ENCODE measurements at regions not wholly inside any gene's neighbourhood (a gene's known extent, or its start where the extent isn't known, plus 50 kb on each side); places are given as distances from the start of the nearest gene placed in this dataset.

DNA sequence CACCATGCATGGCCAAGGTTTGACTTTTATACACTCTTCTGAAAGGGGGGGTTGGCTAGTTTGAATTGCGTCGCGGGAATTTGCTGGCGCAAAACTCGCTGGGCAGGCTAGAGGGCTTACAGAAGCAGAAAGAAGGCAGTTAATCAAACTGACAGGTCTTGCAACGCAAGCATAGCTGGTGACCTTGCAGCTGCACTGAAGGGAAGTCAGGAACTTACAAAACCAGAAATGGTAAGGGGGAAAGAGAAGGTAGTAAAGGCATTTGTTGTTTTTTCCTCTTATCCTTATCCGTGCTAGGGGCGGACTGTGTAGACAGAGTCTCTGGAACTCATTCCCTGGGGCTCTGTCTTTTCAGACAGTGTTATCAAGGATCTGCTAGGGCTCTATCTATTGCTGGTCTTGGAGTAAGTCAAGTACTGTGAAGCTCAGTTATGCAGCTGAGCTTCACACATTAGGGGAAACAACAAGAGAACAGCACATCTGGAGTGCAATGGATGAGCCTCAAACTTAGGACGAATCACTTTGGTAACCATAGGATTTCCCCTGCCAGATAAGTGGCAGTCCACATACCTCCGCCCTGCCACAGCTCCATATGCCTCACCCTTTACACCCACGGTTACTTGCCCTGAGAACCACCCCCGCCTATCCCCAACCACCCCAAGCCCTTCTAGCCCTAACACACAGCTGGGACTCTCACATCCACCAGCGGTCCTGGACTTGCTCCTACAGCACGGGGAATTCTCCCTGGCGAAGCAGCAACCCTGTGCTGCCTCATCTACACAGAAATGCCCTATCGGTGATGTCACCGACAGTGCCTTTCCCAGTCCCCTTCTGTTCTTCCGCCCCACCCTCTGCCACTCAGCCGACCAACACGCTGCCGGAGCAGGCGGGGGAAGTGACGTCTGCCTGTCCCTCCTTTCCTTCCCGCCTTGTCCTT is 251.4 kb downstream of the FAM72C start (continued):
- no peak for TF ChIP-seq ZNF544 (tag by site-specific recombination; IDR thresholded peaks at IDR 0.05)
- peak; percentile 86 for TF ChIP-seq ZNF366 (tag by site-specific recombination; conservative IDR thresholded peaks at IDR 0.05)
- TF ChIP-seq MZF1 (tag by site-specific recombination; IDR thresholded peaks at IDR 0.05; ENCODE audit: borderline replicate concordance), result 0 out of 2 replicates have a peak, but pooled peaks have one; percentile 13
- TF ChIP-seq, protein P1, sequence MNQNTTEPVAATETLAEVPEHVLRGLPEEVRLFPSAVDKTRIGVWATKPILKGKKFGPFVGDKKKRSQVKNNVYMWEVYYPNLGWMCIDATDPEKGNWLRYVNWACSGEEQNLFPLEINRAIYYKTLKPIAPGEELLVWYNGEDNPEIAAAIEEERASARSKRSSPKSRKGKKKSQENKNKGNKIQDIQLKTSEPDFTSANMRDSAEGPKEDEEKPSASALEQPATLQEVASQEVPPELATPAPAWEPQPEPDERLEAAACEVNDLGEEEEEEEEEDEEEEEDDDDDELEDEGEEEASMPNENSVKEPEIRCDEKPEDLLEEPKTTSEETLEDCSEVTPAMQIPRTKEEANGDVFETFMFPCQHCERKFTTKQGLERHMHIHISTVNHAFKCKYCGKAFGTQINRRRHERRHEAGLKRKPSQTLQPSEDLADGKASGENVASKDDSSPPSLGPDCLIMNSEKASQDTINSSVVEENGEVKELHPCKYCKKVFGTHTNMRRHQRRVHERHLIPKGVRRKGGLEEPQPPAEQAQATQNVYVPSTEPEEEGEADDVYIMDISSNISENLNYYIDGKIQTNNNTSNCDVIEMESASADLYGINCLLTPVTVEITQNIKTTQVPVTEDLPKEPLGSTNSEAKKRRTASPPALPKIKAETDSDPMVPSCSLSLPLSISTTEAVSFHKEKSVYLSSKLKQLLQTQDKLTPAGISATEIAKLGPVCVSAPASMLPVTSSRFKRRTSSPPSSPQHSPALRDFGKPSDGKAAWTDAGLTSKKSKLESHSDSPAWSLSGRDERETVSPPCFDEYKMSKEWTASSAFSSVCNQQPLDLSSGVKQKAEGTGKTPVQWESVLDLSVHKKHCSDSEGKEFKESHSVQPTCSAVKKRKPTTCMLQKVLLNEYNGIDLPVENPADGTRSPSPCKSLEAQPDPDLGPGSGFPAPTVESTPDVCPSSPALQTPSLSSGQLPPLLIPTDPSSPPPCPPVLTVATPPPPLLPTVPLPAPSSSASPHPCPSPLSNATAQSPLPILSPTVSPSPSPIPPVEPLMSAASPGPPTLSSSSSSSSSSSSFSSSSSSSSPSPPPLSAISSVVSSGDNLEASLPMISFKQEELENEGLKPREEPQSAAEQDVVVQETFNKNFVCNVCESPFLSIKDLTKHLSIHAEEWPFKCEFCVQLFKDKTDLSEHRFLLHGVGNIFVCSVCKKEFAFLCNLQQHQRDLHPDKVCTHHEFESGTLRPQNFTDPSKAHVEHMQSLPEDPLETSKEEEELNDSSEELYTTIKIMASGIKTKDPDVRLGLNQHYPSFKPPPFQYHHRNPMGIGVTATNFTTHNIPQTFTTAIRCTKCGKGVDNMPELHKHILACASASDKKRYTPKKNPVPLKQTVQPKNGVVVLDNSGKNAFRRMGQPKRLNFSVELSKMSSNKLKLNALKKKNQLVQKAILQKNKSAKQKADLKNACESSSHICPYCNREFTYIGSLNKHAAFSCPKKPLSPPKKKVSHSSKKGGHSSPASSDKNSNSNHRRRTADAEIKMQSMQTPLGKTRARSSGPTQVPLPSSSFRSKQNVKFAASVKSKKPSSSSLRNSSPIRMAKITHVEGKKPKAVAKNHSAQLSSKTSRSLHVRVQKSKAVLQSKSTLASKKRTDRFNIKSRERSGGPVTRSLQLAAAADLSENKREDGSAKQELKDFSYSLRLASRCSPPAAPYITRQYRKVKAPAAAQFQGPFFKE (tag by site-specific recombination; IDR thresholded peaks at IDR 0.05; ENCODE audit: borderline replicate concordance), result no peak
- TF ChIP-seq ZFP41 (tag by site-specific recombination; IDR thresholded peaks at IDR 0.05; ENCODE audit: borderline replicate concordance), result no peak
- TF ChIP-seq KLF8 (tag by site-specific recombination; IDR thresholded peaks at IDR 0.05), result peak; percentile 80
- no peak for TF ChIP-seq ZNF473 (tag by site-specific recombination; IDR thresholded peaks at IDR 0.05)
- peak; percentile 52 for TF ChIP-seq ZBTB8A (tag by site-specific recombination; IDR thresholded peaks at IDR 0.05)
- TF ChIP-seq, protein P2, sequence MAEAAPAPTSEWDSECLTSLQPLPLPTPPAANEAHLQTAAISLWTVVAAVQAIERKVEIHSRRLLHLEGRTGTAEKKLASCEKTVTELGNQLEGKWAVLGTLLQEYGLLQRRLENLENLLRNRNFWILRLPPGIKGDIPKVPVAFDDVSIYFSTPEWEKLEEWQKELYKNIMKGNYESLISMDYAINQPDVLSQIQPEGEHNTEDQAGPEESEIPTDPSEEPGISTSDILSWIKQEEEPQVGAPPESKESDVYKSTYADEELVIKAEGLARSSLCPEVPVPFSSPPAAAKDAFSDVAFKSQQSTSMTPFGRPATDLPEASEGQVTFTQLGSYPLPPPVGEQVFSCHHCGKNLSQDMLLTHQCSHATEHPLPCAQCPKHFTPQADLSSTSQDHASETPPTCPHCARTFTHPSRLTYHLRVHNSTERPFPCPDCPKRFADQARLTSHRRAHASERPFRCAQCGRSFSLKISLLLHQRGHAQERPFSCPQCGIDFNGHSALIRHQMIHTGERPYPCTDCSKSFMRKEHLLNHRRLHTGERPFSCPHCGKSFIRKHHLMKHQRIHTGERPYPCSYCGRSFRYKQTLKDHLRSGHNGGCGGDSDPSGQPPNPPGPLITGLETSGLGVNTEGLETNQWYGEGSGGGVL (tag by site-specific recombination; IDR thresholded peaks at IDR 0.05), result no peak
- TF ChIP-seq, protein P3, sequence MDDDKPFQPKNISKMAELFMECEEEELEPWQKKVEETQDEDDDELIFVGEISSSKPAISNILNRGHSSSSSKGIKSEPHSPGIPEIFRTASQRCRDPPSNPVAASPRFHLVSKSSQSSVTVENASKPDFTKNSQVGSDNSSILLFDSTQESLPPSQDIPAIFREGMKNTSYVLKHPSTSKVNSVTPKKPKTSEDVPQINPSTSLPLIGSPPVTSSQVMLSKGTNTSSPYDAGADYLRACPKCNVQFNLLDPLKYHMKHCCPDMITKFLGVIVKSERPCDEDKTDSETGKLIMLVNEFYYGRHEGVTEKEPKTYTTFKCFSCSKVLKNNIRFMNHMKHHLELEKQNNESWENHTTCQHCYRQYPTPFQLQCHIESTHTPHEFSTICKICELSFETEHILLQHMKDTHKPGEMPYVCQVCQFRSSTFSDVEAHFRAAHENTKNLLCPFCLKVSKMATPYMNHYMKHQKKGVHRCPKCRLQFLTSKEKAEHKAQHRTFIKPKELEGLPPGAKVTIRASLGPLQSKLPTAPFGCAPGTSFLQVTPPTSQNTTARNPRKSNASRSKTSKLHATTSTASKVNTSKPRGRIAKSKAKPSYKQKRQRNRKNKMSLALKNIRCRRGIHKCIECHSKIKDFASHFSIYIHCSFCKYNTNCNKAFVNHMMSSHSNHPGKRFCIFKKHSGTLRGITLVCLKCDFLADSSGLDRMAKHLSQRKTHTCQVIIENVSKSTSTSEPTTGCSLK (tag by site-specific recombination; IDR thresholded peaks at IDR 0.05), result no peak
- no peak; the same call in 1 of the 2 replicates for TF ChIP-seq KLF9 (tag by site-specific recombination; IDR thresholded peaks at IDR 0.05; ENCODE audit: low read depth)
- TF ChIP-seq, protein P4, sequence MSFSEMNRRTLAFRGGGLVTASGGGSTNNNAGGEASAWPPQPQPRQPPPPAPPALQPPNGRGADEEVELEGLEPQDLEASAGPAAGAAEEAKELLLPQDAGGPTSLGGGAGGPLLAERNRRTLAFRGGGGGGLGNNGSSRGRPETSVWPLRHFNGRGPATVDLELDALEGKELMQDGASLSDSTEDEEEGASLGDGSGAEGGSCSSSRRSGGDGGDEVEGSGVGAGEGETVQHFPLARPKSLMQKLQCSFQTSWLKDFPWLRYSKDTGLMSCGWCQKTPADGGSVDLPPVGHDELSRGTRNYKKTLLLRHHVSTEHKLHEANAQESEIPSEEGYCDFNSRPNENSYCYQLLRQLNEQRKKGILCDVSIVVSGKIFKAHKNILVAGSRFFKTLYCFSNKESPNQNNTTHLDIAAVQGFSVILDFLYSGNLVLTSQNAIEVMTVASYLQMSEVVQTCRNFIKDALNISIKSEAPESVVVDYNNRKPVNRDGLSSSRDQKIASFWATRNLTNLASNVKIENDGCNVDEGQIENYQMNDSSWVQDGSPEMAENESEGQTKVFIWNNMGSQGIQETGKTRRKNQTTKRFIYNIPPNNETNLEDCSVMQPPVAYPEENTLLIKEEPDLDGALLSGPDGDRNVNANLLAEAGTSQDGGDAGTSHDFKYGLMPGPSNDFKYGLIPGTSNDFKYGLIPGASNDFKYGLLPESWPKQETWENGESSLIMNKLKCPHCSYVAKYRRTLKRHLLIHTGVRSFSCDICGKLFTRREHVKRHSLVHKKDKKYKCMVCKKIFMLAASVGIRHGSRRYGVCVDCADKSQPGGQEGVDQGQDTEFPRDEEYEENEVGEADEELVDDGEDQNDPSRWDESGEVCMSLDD (tag by site-specific recombination; IDR thresholded peaks at IDR 0.05), result peak; percentile 49
- TF ChIP-seq ZNF211 (tag by site-specific recombination; IDR thresholded peaks at IDR 0.05; ENCODE audit: low read depth), result no peak
- TF ChIP-seq OSR2 (tag by site-specific recombination; IDR thresholded peaks at IDR 0.05), result no peak
- no peak for TF ChIP-seq ZNF792 (tag by site-specific recombination; IDR thresholded peaks at IDR 0.05)
- TF ChIP-seq ZNF830 (tag by site-specific recombination; IDR thresholded peaks at IDR 0.05; ENCODE audit: low read depth), result no peak
- no peak for TF ChIP-seq ZNF560 (tag by site-specific recombination; IDR thresholded peaks at IDR 0.05; ENCODE audit: borderline replicate concordance)
- no peak for TF ChIP-seq ZNF19 (tag by site-specific recombination; IDR thresholded peaks at IDR 0.05; ENCODE audit: low read depth)
- no peak for TF ChIP-seq MEIS1 (CRISPR knock-in tag; IDR thresholded peaks at IDR 0.05; ENCODE audit: borderline replicate concordance)
- no peak for TF ChIP-seq ZNF596 (tag by site-specific recombination; IDR thresholded peaks at IDR 0.05)
- TF ChIP-seq ZNF341 (tag by site-specific recombination; IDR thresholded peaks at IDR 0.05; ENCODE audit: low read depth), result peak; percentile 66
- TF ChIP-seq PRDM1 (tag by site-specific recombination; IDR thresholded peaks at IDR 0.05), result peak; percentile 30; the same call in 1 of the 2 replicates
- TF ChIP-seq ZNF23 (tag by site-specific recombination; IDR thresholded peaks at IDR 0.05; ENCODE audit: borderline replicate concordance), result no peak
- no peak for TF ChIP-seq ZNF664 (tag by site-specific recombination; IDR thresholded peaks at IDR 0.05)
- TF ChIP-seq ZNF626 (tag by site-specific recombination; IDR thresholded peaks at IDR 0.05), result no peak
